Adrenal gland (tissue), 9 donors: ENCODE measurements at regions not wholly inside any gene's neighbourhood (a gene's known extent, or its start where the extent isn't known, plus 50 kb on each side); places are given as distances from the start of the nearest gene placed in this dataset.

Source experiments
- DNase-seq, 7 donors: peaks; one replicate each; pipeline ENCODE4 v3.0.0-alpha.2; 2019 to 2020
- H3K27ac ChIP-seq, 5 donors: fragments of 200-600 bp; sonication (generic) in 4 of 5; 1 replicate in 3 of 5; 2 replicates in 2 of 5; pipeline versions ENCODE4 v1.5.1 to v1.8.0; 2016 to 2020; ENCODE audit warnings: mild to moderate bottlenecking in 1 of 5
- H3K27me3 ChIP-seq: fragments of 200-600 bp; 2 replicates; pipeline ENCODE4 v1.8.0; 2021
- H3K36me3 ChIP-seq, 2 donors: fragments of 200-600 bp; replicated peaks in 1 of 2; 1 replicate in 1 of 2; 2 replicates in 1 of 2; pipeline versions ENCODE4 v1.5.1 to v1.8.0; 2018 to 2022
- H3K4me1 ChIP-seq, 2 donors: fragments of 200-600 bp; replicated peaks in 1 of 2; 1 replicate in 1 of 2; 2 replicates in 1 of 2; pipeline versions ENCODE4 v1.5.1 to v1.8.0; 2018 to 2021
- H3K4me3 ChIP-seq, 4 donors: fragments of 200-600 bp; sonication (generic) in 3 of 4; one replicate each; pipeline ENCODE4 v1.5.1; 2016 to 2018
- H3K9me3 ChIP-seq, 3 donors: fragments of 200-600 bp; sonication (generic) in 1 of 3; replicated peaks in 1 of 3; 1 replicate in 2 of 3; 2 replicates in 1 of 3; pipeline versions ENCODE4 v1.5.1 to v1.8.0; 2016 to 2021
- POLR2A ChIP-seq, 2 donors: fragments of 450-650 bp; IDR thresholded peaks; one replicate each; pipeline ENCODE4 v1.6.1; 2017; ENCODE audit warnings: antibody characterized with exemption in 2 of 2, mild to moderate bottlenecking in 2 of 2, moderate library complexity in 1 of 2
- WGBS, 4 donors: extraction: QIAGEN DNeasy Blood & Tissue Kit in 2 of 4; methylation state at CpG; one replicate each; pipeline versions ENCODE4 v1.1.5 to v1.1.7; 2013 to 2017; 5-methylcytosine and 5-hydroxymethylcytosine counted together
- intact Hi-C, 2 donors: fragments of 100-400 bp; cut with DNase I; formaldehyde crosslinking; loops; one replicate each; pipeline versions ENCODE4 v1.14.1 to v1.15.0; 2022 to 2023
- TF ChIP-seq, protein P1 (sequence below), 6 experiments: fragments of 450-650 bp in 4 of 6; fragments of 200-600 bp in 2 of 6; sonication (generic) in 1 of 6; IDR thresholded peaks; 1 replicate in 5 of 6; 2 replicates in 1 of 6; pipeline versions ENCODE4 v1.5.1 to v1.8.0; 2016 to 2021; ENCODE audit warnings: antibody characterized with exemption in 6 of 6, mild to moderate bottlenecking in 2 of 6, moderate library complexity in 1 of 6
- donor health status: healthy with polysubstance abuse.
- donor health status: Bipolar disorder and iron deficiency.
- donor health status: DM: yes; HTN: yes; CAD: no.
- donor health status: DM: no; HTN: no; CAD: no.
- donor health status: DM: no; HTN: no; CAD: no.

DNA sequence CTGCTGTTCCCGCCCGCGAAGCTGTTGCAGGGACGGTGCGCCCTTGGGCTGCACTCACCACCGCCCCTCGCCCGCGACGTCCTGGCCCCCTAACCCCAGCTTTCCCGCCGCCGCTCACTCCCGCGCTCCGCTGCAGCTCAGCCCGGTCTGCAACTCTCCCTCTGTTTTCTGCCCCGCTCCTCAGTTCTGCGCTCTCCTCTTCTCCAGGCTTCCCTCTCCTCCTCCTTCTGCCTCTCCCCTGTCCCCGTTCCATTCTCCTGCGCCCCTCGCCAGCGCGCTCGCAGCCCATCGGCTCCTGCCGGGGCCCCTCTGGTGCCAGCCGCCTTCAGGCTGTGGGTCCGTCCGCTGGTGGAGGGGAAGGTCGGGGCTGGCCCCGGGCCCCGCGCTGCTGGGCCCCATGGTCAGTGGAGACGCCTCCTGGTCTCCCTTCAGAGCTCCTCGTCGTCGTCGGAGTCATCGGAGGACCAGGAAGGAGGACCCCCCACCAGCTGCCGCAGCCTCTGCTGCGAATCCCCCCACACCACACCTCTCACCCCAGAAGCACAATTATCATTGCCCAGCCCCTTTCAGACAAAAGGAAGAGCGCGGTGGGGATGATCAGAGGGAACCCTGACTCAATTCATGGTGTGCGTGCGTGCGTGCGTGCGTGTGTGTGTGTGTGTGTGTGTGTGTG is 223.2 kb upstream of the FOXF1 start:
- Histone ChIP-seq H3K36me3 (no peaks in the 10 kb centered on the region), H3K9me3 (no peaks in the 10 kb centered on the region), H3K4me1 (no peaks in the 10 kb centered on the region), H3K4me3 (no peak overlapping the region), H3K27ac (no peak overlapping the region), H3K27me3 (peaks cover 59% of the 10 kb centered on the region)
- TF ChIP-seq, protein P1, sequence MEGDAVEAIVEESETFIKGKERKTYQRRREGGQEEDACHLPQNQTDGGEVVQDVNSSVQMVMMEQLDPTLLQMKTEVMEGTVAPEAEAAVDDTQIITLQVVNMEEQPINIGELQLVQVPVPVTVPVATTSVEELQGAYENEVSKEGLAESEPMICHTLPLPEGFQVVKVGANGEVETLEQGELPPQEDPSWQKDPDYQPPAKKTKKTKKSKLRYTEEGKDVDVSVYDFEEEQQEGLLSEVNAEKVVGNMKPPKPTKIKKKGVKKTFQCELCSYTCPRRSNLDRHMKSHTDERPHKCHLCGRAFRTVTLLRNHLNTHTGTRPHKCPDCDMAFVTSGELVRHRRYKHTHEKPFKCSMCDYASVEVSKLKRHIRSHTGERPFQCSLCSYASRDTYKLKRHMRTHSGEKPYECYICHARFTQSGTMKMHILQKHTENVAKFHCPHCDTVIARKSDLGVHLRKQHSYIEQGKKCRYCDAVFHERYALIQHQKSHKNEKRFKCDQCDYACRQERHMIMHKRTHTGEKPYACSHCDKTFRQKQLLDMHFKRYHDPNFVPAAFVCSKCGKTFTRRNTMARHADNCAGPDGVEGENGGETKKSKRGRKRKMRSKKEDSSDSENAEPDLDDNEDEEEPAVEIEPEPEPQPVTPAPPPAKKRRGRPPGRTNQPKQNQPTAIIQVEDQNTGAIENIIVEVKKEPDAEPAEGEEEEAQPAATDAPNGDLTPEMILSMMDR (IDR thresholded peaks at IDR 0.05), result no peak
- TF ChIP-seq POLR2A (IDR thresholded peaks at IDR 0.05), result no peak
- WGBS, 4 donors, result 3 to 4% (median 3%) methylated on average over 34 to 49 of the region's 49 CpGs
- no peak for DNase-seq
- intact Hi-C loops, result no loop called here

DNA sequence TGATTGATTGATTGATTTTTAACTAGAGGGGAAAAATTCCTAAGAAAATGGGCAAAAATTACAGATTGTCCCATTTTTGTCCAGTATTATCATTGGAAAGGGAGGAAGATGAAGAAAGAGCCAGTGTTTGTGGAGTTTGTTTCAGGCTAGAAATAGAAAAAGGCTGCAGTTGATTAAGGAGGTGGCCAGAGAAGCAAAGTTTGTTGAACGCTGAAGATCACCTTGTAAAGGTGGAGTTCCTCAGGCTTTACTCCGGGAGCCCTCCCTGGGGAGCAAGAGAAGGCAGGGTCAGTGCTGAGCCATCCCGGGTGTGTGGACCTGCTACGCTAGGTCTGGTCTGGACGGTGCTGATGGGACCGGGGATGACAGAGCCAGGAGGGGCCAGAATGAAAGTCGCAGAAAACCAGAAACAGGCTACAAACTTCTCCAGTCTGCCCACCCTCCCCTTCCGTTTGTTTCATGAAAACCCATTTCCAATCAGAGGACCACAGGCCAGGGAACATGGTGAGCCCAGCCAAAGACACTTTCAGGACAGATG is 222.6 kb upstream of the FOXF1 start:
- DNase-seq, result no peak
- TF ChIP-seq, protein P1 (IDR thresholded peaks at IDR 0.05), result no peak
- TF ChIP-seq POLR2A (IDR thresholded peaks at IDR 0.05), result no peak
- intact Hi-C loops, result no loop called here
- 10 to 29% (median 12%) methylated on average over 7 to 8 of the region's 8 CpGs for WGBS, 4 donors
- no peaks in the 10 kb centered on the region for H3K4me1 ChIP-seq
- no peaks in the 10 kb centered on the region for H3K9me3 ChIP-seq
- no peak overlapping the region for H3K4me3 ChIP-seq
- H3K36me3 ChIP-seq, result no peaks in the 10 kb centered on the region
- H3K27ac ChIP-seq, result no peak overlapping the region
- peaks cover 64% of the 10 kb centered on the region for H3K27me3 ChIP-seq

DNA sequence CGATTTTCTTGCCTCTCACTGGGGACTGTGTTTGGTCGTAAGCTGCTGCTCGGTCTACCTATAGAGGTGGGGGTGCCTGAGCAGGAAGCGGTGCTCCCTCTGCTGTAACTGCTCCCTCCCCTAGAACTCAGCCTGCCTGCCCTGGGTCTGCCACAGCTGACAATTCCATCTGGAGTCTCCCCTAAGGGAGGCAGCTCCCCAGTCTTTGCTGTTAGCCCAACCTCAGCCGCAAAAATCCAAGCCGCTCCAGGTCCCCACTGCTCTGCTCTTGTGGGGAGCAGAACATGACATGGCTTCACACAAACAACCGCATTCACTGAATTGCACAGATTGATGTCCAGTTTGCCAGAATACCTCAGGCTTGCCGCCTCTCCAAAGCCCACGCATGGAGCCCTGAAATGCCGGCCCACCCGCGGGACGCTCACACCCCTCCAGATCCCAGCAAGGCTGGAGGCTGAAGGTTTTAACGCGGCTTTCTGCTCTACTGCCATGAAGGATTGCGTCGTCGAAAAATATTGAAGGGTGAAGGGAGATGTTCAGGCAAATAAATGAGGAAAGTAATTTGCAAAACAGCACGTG is 221.5 kb upstream of the FOXF1 start:
- H3K9me3 ChIP-seq, result no peaks in the 10 kb centered on the region
- no peak for TF ChIP-seq POLR2A (IDR thresholded peaks at IDR 0.05)
- TF ChIP-seq, protein P1 (IDR thresholded peaks at IDR 0.05), result no peak
- peaks cover 64% of the 10 kb centered on the region for H3K27me3 ChIP-seq
- no peak overlapping the region for H3K4me3 ChIP-seq
- no peaks in the 10 kb centered on the region for H3K4me1 ChIP-seq
- no peak for DNase-seq
- intact Hi-C loops, result no loop called here
- no peaks in the 10 kb centered on the region for H3K36me3 ChIP-seq
- 14 to 44% (median 17%) methylated on average over 16 to 19 of the region's 19 CpGs for WGBS, 4 donors
- H3K27ac ChIP-seq, result no peak overlapping the region

DNA sequence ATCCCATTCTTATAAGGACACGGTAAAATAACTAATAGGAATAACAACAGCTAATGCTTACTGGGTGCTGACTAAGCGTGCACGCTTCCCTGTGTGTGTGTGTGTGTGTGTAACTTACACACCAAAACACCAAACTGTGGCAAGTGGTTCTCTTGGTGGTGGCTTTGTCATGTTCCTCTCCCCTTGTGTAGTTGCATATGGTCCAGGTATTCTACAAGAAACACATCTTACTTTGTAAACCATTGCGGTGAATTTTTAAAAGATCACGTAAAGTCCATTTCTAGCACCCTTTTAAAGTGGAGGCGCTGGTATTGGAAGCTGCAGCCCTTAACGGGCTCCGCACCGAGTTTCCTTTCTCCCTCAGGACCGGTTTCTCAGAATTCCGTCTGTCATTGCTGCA is 221.0 kb upstream of the FOXF1 start:
- no peak for DNase-seq
- no peaks in the 10 kb centered on the region for H3K9me3 ChIP-seq
- H3K36me3 ChIP-seq, result no peaks in the 10 kb centered on the region
- no peak overlapping the region for H3K4me3 ChIP-seq
- intact Hi-C loops, result no loop called here
- H3K27me3 ChIP-seq, result peaks cover 60% of the 10 kb centered on the region
- no peak for TF ChIP-seq POLR2A (IDR thresholded peaks at IDR 0.05)
- TF ChIP-seq, protein P1 (IDR thresholded peaks at IDR 0.05), result no peak
- WGBS, 4 donors, result 36 to 53% (median 37%) methylated on average over 11 of the region's 11 CpGs
- H3K27ac ChIP-seq, result no peak overlapping the region
- H3K4me1 ChIP-seq, result no peaks in the 10 kb centered on the region
